Amygdala (tissue), 56 donors: ENCODE measurements at regions not wholly inside any gene's neighbourhood (a gene's known extent, or its start where the extent isn't known, plus 50 kb on each side); places are given as distances from the start of the nearest gene placed in this dataset.

Experiments used
- DNase-seq, 56 donors: peaks; one replicate each; lab custom pipeline; 2025; lab: John Stamatoyannopoulos, UW

GRCh38 chr3:3586336-3586735 lies 212.9 kb upstream of the LRRN1 start:
- no peak for DNase-seq

GRCh38 chr3:3579658-3580057 lies 219.6 kb upstream of the LRRN1 start:
- DNase-seq, result no peak

- DNase-seq, result no peak
Measured at GRCh38 chr3:3578718-3579117, 220.5 kb upstream of the LRRN1 start.

- no peak for DNase-seq
Measured at GRCh38 chr3:3577823-3578222, 221.4 kb upstream of the LRRN1 start.

- no peak for DNase-seq
Measured at GRCh38 chr3:3573341-3573740, 225.9 kb upstream of the LRRN1 start.

GRCh38 chr3:3560591-3561311 lies 238.5 kb upstream of the LRRN1 start:
- peak in 1 of 56 donors; percentile 3 for DNase-seq

- no peak for DNase-seq
Measured at GRCh38 chr3:3559786-3560185, 239.4 kb upstream of the LRRN1 start.

- DNase-seq, result no peak
Measured at GRCh38 chr3:3556078-3556477, 243.2 kb upstream of the LRRN1 start.

GRCh38 chr3:3553236-3553635 lies 246.0 kb upstream of the LRRN1 start:
- DNase-seq, result no peak

GRCh38 chr3:3552761-3553160 lies 246.5 kb upstream of the LRRN1 start:
- no peak for DNase-seq

GRCh38 chr3:3551981-3552380 lies 247.2 kb upstream of the LRRN1 start:
- no peak for DNase-seq

GRCh38 chr3:3545360-3545759 lies 253.9 kb upstream of the LRRN1 start:
- no peak for DNase-seq

GRCh38 chr3:3538451-3538850 lies 260.8 kb upstream of the LRRN1 start:
- no peak for DNase-seq

- no peak for DNase-seq
Measured at GRCh38 chr3:3532508-3532907, 266.7 kb upstream of the LRRN1 start.

- no peak for DNase-seq
Measured at GRCh38 chr3:3531476-3531875, 267.8 kb upstream of the LRRN1 start.

GRCh38 chr3:3519266-3519665 lies 280.0 kb upstream of the LRRN1 start:
- DNase-seq, result no peak

- no peak for DNase-seq
Measured at GRCh38 chr3:3516996-3517395, 282.2 kb upstream of the LRRN1 start.

- no peak for DNase-seq
Measured at GRCh38 chr3:3516384-3516783, 282.8 kb upstream of the LRRN1 start.

GRCh38 chr3:3509665-3510064 lies 289.6 kb upstream of the LRRN1 start:
- no peak for DNase-seq

- no peak for DNase-seq
Measured at GRCh38 chr3:3504686-3505085, 294.5 kb upstream of the LRRN1 start.

GRCh38 chr3:3503411-3503810 lies 295.8 kb upstream of the LRRN1 start:
- DNase-seq, result no peak

GRCh38 chr3:3499987-3500386 lies 299.2 kb upstream of the LRRN1 start:
- DNase-seq, result no peak

- DNase-seq, result no peak
Measured at GRCh38 chr3:3499012-3499562, 300.1 kb upstream of the LRRN1 start.
